Calu3 (cell line): ENCODE measurements at regions not wholly inside any gene's neighbourhood (a gene's known extent, or its start where the extent isn't known, plus 50 kb on each side); places are given as distances from the start of the nearest gene placed in this dataset.

Source experiments
- BruUV-seq: library from RNA; stranded (reverse); fragments of 400-500 nt; replicated peaks from 2 replicates; lab custom pipeline; 2021; lab: Mats Ljungman, UMichigan
- CTCF ChIA-PET: fragments of 300-600 bp; sonication (Branson Sonifier 250); formaldehyde crosslinking; loops from one replicate; lab custom pipeline; 2022; ENCODE audit warnings: antibody characterized with exemption; lab: Charles Lee
- DNase-seq: peaks from one replicate; pipeline ENCODE4 v3.0.0; 2022
- H3K27ac Mint-ChIP-seq: one replicate; pipeline ENCODE4 v1.8.0; 2022; ENCODE audit warnings: mixed read lengths; ENCODE audit not compliant: unreplicated experiment
- H3K27me3 Mint-ChIP-seq: one replicate; pipeline ENCODE4 v1.8.0; 2022; ENCODE audit warnings: mixed read lengths; ENCODE audit not compliant: unreplicated experiment
- H3K36me3 Mint-ChIP-seq: one replicate; pipeline ENCODE4 v1.8.0; 2022; ENCODE audit warnings: mild to moderate bottlenecking, moderate library complexity, mixed read lengths; ENCODE audit not compliant: insufficient read depth, unreplicated experiment
- H3K4me1 Mint-ChIP-seq: one replicate; pipeline ENCODE4 v1.8.0; 2022; ENCODE audit warnings: mild to moderate bottlenecking, low read depth, mixed read lengths; ENCODE audit not compliant: unreplicated experiment
- H3K4me3 Mint-ChIP-seq: one replicate; pipeline ENCODE4 v1.8.0; 2022; ENCODE audit warnings: mild to moderate bottlenecking, low read depth, moderate library complexity, mixed read lengths; ENCODE audit not compliant: unreplicated experiment
- H3K9me3 Mint-ChIP-seq: one replicate; pipeline ENCODE4 v1.8.0; 2022; ENCODE audit warnings: low read depth, mixed read lengths; ENCODE audit not compliant: unreplicated experiment
- intact Hi-C: fragments of 100-400 bp; cut with micrococcal nuclease; formaldehyde crosslinking; loops from one replicate; pipeline ENCODE4 v1.10.0; 2022; ENCODE audit not compliant: unreplicated experiment
- TF ChIP-seq, protein P1 (sequence below): fragments of 200-600 bp; IDR thresholded peaks from one replicate; pipeline ENCODE4 v1.8.0; 2022; ENCODE audit warnings: antibody characterized with exemption; ENCODE audit not compliant: unreplicated experiment

DNA sequence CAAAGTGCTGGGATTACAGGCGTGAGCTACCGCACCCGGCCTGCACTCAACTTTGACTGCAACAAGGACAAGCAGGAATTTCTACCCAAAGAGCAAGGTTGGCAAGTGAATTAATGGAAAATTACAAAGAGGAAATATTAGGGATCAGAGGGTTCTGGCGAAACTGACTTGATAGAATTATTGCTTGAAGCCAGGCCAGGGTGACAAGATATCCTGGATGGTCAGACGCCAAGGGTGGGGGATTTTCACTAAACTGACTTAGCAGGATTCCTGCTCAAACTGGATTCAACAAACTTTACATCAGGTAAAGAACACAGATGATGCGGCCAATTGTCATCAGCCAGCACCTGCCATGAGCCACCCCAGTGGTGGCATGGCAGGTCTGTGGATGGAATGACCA lies 603.6 kb upstream of the MGMT start:
- CTCF ChIA-PET = no interaction called here
- DNase-seq = no peak
- Mint-ChIP-seq H3K4me1 (no peaks in the 10 kb centered on the region), H3K27me3 (no peaks in the 10 kb centered on the region), H3K27ac (no peak overlapping the region), H3K9me3 (peaks cover 9% of the 10 kb centered on the region), H3K4me3 (no peak overlapping the region), H3K36me3 (no peaks in the 10 kb centered on the region)
- BruUV-seq = no TSS peak
- intact Hi-C loops = no loop called here
- TF ChIP-seq, protein P1, sequence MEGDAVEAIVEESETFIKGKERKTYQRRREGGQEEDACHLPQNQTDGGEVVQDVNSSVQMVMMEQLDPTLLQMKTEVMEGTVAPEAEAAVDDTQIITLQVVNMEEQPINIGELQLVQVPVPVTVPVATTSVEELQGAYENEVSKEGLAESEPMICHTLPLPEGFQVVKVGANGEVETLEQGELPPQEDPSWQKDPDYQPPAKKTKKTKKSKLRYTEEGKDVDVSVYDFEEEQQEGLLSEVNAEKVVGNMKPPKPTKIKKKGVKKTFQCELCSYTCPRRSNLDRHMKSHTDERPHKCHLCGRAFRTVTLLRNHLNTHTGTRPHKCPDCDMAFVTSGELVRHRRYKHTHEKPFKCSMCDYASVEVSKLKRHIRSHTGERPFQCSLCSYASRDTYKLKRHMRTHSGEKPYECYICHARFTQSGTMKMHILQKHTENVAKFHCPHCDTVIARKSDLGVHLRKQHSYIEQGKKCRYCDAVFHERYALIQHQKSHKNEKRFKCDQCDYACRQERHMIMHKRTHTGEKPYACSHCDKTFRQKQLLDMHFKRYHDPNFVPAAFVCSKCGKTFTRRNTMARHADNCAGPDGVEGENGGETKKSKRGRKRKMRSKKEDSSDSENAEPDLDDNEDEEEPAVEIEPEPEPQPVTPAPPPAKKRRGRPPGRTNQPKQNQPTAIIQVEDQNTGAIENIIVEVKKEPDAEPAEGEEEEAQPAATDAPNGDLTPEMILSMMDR = no peak

DNA sequence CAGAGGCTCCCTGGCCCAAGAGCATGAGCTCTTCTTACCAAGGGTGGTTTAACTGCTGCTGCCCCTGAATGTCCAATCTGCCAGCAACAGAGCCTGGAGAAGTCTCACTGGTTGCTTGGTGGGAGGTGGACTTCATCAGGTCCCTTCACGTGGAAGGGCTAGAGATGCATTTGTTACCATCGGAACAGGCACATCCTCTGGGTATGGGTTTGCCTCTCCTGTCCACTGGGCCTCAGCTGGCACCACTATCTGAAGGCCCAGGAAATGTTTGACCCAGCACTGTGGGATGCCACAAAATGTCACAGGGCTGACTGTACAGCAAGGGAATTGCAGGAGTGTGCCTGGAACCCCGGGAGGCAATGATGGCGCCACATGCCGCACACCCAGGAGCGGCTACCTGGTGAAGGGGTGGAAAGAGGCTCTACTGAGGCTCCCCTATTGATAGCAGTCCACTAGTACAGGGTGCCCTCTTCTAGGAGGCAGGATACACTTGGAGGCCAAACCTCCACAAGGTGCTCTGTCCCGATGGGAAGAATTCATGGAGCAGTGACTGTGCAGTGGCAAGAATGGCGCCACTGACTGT lies 603.1 kb upstream of the MGMT start:
- CTCF ChIA-PET = no interaction called here
- intact Hi-C loops = no loop called here
- Mint-ChIP-seq H3K4me3 (no peak overlapping the region), H3K4me1 (no peaks in the 10 kb centered on the region), H3K9me3 (peaks cover 7% of the 10 kb centered on the region), H3K27me3 (no peaks in the 10 kb centered on the region), H3K27ac (no peak overlapping the region), H3K36me3 (no peaks in the 10 kb centered on the region)
- TF ChIP-seq, protein P1 = no peak
- DNase-seq = no peak
- no TSS peak for BruUV-seq

DNA sequence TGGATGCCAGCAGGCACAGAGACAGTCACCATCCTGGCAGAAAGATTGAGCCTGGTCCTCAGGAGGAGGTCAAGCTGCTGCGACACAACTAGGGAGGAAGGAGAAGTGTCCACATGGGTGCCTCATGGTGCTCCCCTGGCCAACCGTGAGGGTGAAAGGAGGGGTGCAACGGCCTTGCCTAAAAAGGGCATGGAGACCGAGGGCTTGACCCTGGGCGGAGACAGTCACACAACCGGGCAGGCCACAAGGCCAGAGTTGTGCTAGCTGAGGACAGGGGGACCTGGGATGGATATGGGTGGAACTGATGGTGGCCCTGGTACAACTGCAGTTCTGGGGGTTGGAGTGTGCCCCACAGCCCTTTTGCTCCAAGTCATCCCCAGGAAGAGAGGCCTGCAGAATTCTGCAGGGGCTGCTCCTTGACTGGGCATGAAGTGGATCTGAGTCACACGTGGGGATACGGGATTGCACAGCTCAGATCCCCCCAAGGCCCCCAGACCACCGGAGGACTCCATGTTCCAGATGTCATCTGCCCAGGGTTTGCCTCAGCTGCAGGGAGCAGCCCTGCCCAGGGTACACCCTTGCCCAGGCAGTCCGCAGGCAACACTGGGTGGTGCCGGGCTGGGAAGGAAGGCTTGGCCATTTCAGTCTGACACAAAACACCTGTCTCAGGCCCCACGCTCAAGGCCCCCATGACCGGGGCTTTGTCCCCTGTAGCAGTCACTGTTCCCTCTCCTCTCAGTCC lies 602.3 kb upstream of the MGMT start:
- TF ChIP-seq, protein P1 = no peak
- no peaks in the 10 kb centered on the region for H3K27me3 Mint-ChIP-seq
- BruUV-seq = no TSS peak
- H3K27ac Mint-ChIP-seq = no peak overlapping the region
- intact Hi-C loops = no loop called here
- no peaks in the 10 kb centered on the region for H3K4me1 Mint-ChIP-seq
- no peak overlapping the region for H3K4me3 Mint-ChIP-seq
- no peak for DNase-seq
- H3K9me3 Mint-ChIP-seq = peaks cover 7% of the 10 kb centered on the region
- H3K36me3 Mint-ChIP-seq = no peaks in the 10 kb centered on the region
- CTCF ChIA-PET = no interaction called here

DNA sequence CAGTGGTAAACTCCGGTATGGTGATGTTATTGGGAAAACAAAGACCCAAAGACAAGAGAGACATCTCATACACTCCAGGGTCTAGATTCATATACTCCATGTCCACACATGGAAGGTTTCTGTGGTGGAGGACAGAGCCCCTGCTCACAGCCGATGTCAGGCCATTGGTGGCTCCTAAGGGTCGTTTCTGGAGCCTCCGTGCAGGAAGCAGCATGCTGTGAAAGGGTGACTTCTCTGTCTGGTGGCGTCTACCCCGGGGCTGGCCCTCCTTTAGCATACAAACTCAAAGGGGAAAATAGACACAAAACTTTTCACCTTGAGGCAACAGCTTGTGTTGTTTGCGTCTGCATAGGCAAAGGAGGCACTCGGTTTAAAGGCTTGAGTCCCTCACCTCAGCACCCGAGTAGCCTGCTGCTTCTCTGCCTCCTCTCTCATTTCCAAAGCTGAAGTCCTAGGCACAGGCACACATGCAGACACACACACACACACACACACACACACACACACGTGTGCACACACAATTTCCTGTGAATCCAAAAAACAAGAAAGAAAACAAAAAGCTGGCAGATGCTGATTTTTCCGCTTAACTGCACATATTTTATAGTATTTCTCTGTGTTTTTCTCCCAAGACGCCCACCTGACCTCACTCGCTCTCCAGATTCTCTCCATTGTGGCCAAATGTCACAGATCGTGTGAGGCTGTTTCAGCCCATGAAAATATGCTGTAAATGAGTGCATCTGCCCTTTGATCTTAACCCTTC lies 601.4 kb upstream of the MGMT start:
- TF ChIP-seq, protein P1 = no peak
- H3K4me1 Mint-ChIP-seq = no peaks in the 10 kb centered on the region
- CTCF ChIA-PET = no interaction called here
- H3K4me3 Mint-ChIP-seq = no peak overlapping the region
- intact Hi-C loops = no loop called here
- no peaks in the 10 kb centered on the region for H3K27me3 Mint-ChIP-seq
- H3K9me3 Mint-ChIP-seq = peaks cover 7% of the 10 kb centered on the region
- DNase-seq = no peak
- no peak overlapping the region for H3K27ac Mint-ChIP-seq
- H3K36me3 Mint-ChIP-seq = no peaks in the 10 kb centered on the region
- BruUV-seq = no TSS peak
